IMR-90 (cell line): ENCODE measurements at regions not wholly inside any gene's neighbourhood (a gene's known extent, or its start where the extent isn't known, plus 50 kb on each side); places are given as distances from the start of the nearest gene placed in this dataset.

ENCODE experiments used
- ATAC-seq: fragments of 200-7000 bp; cut with Tn5 transposase; 2 replicates; pipeline ENCODE4 v1.9.1; 2020; ENCODE audit warnings: low read depth, mild to moderate bottlenecking, moderate library complexity
- BruUV-seq: library from RNA; stranded (reverse); fragments of 400-500 nt; replicated peaks from 2 replicates; lab custom pipeline; 2021; lab: Mats Ljungman, UMichigan
- CTCF ChIA-PET: fragments of 300-600 bp; formaldehyde crosslinking; extraction: SDS; loops from one replicate; lab custom pipeline; 2021; ENCODE audit warnings: antibody characterized with exemption; lab: Yijun Ruan, JAX
- POLR2A ChIA-PET: fragments of 300-600 bp; sonication (Branson Sonifier 250); formaldehyde crosslinking; loops from one replicate; lab custom pipeline; 2022; ENCODE audit warnings: antibody characterized with exemption; ENCODE audit not compliant: unreplicated experiment; lab: Charles Lee
- DNase-seq: peaks from one replicate; pipeline ENCODE4 v3.0.0; 2013
- H2AFZ ChIP-seq: replicated peaks from 2 replicates; pipeline ENCODE3; 2013; ENCODE audit warnings: low read length, mild to moderate bottlenecking; ENCODE audit not compliant: poor library complexity
- H2AK5ac ChIP-seq: 2 replicates; pipeline ENCODE4 v1.6.1; 2013; ENCODE audit warnings: low read depth, low read length, inconsistent platforms
- H2AK9ac ChIP-seq: replicated peaks from 2 replicates; pipeline ENCODE3; 2013; ENCODE audit warnings: mild to moderate bottlenecking, low read depth, low read length, moderate library complexity; ENCODE audit not compliant: poor library complexity
- H2BK120ac ChIP-seq: 2 replicates; pipeline ENCODE4 v1.6.1; 2013; ENCODE audit warnings: low read depth, low read length, inconsistent platforms
- H2BK15ac ChIP-seq: 3 replicates; pipeline ENCODE4 v1.6.1; 2013; ENCODE audit warnings: low read depth, low read length, inconsistent platforms
- H2BK20ac ChIP-seq: 2 replicates; pipeline ENCODE4 v1.6.1; 2013; ENCODE audit warnings: low read depth, mild to moderate bottlenecking, inconsistent platforms, low read length, moderate library complexity
- H2BK5ac ChIP-seq: 2 replicates; pipeline ENCODE4 v1.6.1; 2013; ENCODE audit warnings: mild to moderate bottlenecking, low read depth, low read length, inconsistent platforms; ENCODE audit not compliant: poor library complexity, severe bottlenecking
- H3K14ac ChIP-seq: replicated peaks from 2 replicates; pipeline ENCODE4 v1.6.1; 2013; ENCODE audit warnings: low read depth, low read length, inconsistent platforms
- H3K18ac ChIP-seq: 2 replicates; pipeline ENCODE4 v1.6.1; 2013; ENCODE audit warnings: low read depth, low read length, control low read depth
- H3K23ac ChIP-seq: 2 replicates; pipeline ENCODE4 v1.6.1; 2013; ENCODE audit warnings: low read depth, low read length, inconsistent platforms
- H3K27ac ChIP-seq: 2 replicates; pipeline ENCODE4 v1.5.1; 2013; ENCODE audit warnings: mild to moderate bottlenecking, control low read depth, low read length; ENCODE audit not compliant: insufficient read depth
- H3K27me3 ChIP-seq: 2 replicates; pipeline ENCODE4 v1.6.1; 2013; ENCODE audit warnings: low read length; ENCODE audit not compliant: control insufficient read depth, insufficient read depth
- H3K36me3 ChIP-seq: 2 replicates; pipeline ENCODE4 v1.6.1; 2013; ENCODE audit warnings: low read length, mixed read lengths; ENCODE audit not compliant: control insufficient read depth, insufficient read depth
- H3K4ac ChIP-seq: 2 replicates; pipeline ENCODE4 v1.6.1; 2013; ENCODE audit warnings: low read depth, low read length, inconsistent platforms
- H3K4me1 ChIP-seq: 2 replicates; pipeline ENCODE4 v1.6.1; 2013; ENCODE audit warnings: low read length, mixed read lengths; ENCODE audit not compliant: control insufficient read depth, insufficient read depth
- H3K4me2 ChIP-seq: 2 replicates; pipeline ENCODE4 v1.6.1; 2013; ENCODE audit warnings: low read depth, mild to moderate bottlenecking, control low read depth, low read length, moderate library complexity
- H3K4me3 ChIP-seq: 2 replicates; pipeline ENCODE4 v1.5.1; 2013; ENCODE audit warnings: low read depth, mild to moderate bottlenecking, control low read depth, low read length, moderate library complexity; ENCODE audit not compliant: insufficient read depth
- H3K56ac ChIP-seq: 2 replicates; pipeline ENCODE4 v1.6.1; 2013; ENCODE audit warnings: low read length, inconsistent platforms; ENCODE audit not compliant: insufficient read depth; ENCODE audit errors: extremely low read depth
- H3K79me1 ChIP-seq, 2 experiments: 2 replicates each; pipeline ENCODE4 v1.6.1; 2013; ENCODE audit warnings: low read length in 2 of 2, inconsistent platforms in 1 of 2, low read depth in 1 of 2
- H3K9ac ChIP-seq: 2 replicates; pipeline ENCODE4 v1.6.1; 2013; ENCODE audit warnings: low read depth, low read length, control low read depth
- H3K9me1 ChIP-seq: 2 replicates; pipeline ENCODE4 v1.6.1; 2013; ENCODE audit warnings: low read length, inconsistent platforms; ENCODE audit not compliant: insufficient read depth
- H3K9me3 ChIP-seq: 2 replicates; pipeline ENCODE4 v1.6.1; 2013; ENCODE audit warnings: low read length; ENCODE audit not compliant: control insufficient read depth, insufficient read depth
- H4K20me1 ChIP-seq: 2 replicates; pipeline ENCODE4 v1.6.1; 2013; ENCODE audit warnings: low read length, inconsistent platforms; ENCODE audit not compliant: insufficient read depth
- H4K5ac ChIP-seq: 2 replicates; pipeline ENCODE4 v1.6.1; 2013; ENCODE audit warnings: mild to moderate bottlenecking, low read depth, low read length, control low read depth
- H4K8ac ChIP-seq, 2 experiments: 2 replicates each; pipeline ENCODE4 v1.6.1; 2013; ENCODE audit warnings: low read depth in 2 of 2, low read length in 2 of 2, control low read depth in 1 of 2, inconsistent platforms in 1 of 2
- H4K91ac ChIP-seq: 2 replicates; pipeline ENCODE4 v1.6.1; 2013; ENCODE audit warnings: low read depth, low read length, inconsistent platforms; ENCODE audit not compliant: insufficient read depth
- BHLHE40 ChIP-seq: fragments of 150-350 bp; IDR thresholded peaks from 2 replicates; pipeline ENCODE4 v1.6.1; 2016; ENCODE audit warnings: mild to moderate bottlenecking, low read depth, low read length
- CTCF ChIP-seq: conservative IDR thresholded peaks from 2 replicates; pipeline ENCODE4 v1.5.1; 2012; ENCODE audit warnings: mild to moderate bottlenecking, low read depth, low read length, improper control_type of control experiment
- POLR2A ChIP-seq: IDR thresholded peaks from 2 replicates; pipeline ENCODE4 v1.6.1; 2012; ENCODE audit warnings: mild to moderate bottlenecking, low read depth, low read length
- RAD21 ChIP-seq: IDR thresholded peaks from 2 replicates; pipeline ENCODE4 v1.6.1; 2012; ENCODE audit warnings: low read length, improper control_type of control experiment
- SMC3 ChIP-seq: fragments of 150-350 bp; IDR thresholded peaks from 2 replicates; pipeline ENCODE4 v1.6.1; 2016; ENCODE audit warnings: low read depth, mild to moderate bottlenecking, antibody characterized with exemption, low read length, moderate library complexity
- WGBS, 2 experiments: methylation state at CpG; one replicate each; pipeline versions ENCODE4 v1.1.5 to v1.1.7; 2013; ENCODE audit warnings: missing lambda C conversion rate in 2 of 2; ENCODE audit not compliant: insufficient read length in 1 of 2; ENCODE audit errors: extremely low coverage in 2 of 2; 5-methylcytosine and 5-hydroxymethylcytosine counted together
- dilution Hi-C: fragments of 300-500 bp; cut with HindIII; formaldehyde crosslinking; loops from one replicate; pipeline ENCODE4 v1.14.3; 2018; ENCODE audit warnings: low sequenced_read_pairs; ENCODE audit not compliant: unreplicated experiment
- in situ Hi-C: fragments of 300-500 bp; cut with MboI; formaldehyde crosslinking; loops from 3 replicates; pipeline ENCODE4 v1.14.3; 2019; ENCODE audit warnings: low sequenced_read_pairs, inconsistent platforms, mixed read lengths
- intact Hi-C: fragments of 100-400 bp; cut with micrococcal nuclease; formaldehyde crosslinking; loops from 2 replicates; pipeline ENCODE4 v1.10.0; 2022

GRCh38 chr4:141346144-141346543 is 125.4 kb downstream of the ZNF330 start:
- peak; percentile 69 for ATAC-seq
- DNase-seq, result peak; percentile 74

More at GRCh38 chr4:141346144-141346543, 125.4 kb downstream of the ZNF330 start:
- Histone ChIP-seq H3K18ac (no peak overlapping the region), H2BK20ac (no peak overlapping the region), H4K5ac (no peak overlapping the region), H3K9me1 (peaks cover 4% of the 10 kb centered on the region; the same call in 1 of the 2 replicates), H3K4me1 (peaks cover 7% of the 10 kb centered on the region), H3K27me3 (no peaks in the 10 kb centered on the region), H4K20me1 (no peaks in the 10 kb centered on the region), H3K36me3 (no peaks in the 10 kb centered on the region), H3K9ac (no peak overlapping the region), H4K8ac (no peak overlapping the region), H2AK9ac (no peak overlapping the region), H4K91ac (no peak overlapping the region), H3K79me1 (no peaks in the 10 kb centered on the region), H3K14ac (no peak overlapping the region), H3K4me2 (no peak overlapping the region), H2AK5ac (no peak overlapping the region), H2AFZ (no peak overlapping the region), H2BK5ac (no peak overlapping the region), H3K4me3 (no peak overlapping the region), H3K4ac (no peak overlapping the region), H3K23ac (no peak overlapping the region), H2BK15ac (no peak overlapping the region), H3K27ac (no peak overlapping the region), H3K56ac (no peak overlapping the region), H2BK120ac (no peak overlapping the region), H3K9me3 (no peaks in the 10 kb centered on the region)
- intact Hi-C loops (loop anchor here (1.0 to 10.0 kb wide), 8 partner anchors 290 to 999 kb away; partner anchors contain the start of gene IL15), in situ Hi-C loops (loop anchor here (25.0 kb wide), 2 partner anchors 766 to 1491 kb away; partner anchors contain the start of gene INPP4B), dilution Hi-C loops (no loop called here)
- ChIA-PET POLR2A (no interaction called here), CTCF (interaction anchor here (0.5 to 1.5 kb wide), 10 partner anchors 15 to 1376 kb away, joined by 3 to 6 read pairs (median 4); no protein-coding TSS in a partner anchor)
- TF ChIP-seq CTCF, result peak; percentile 74
- TF ChIP-seq BHLHE40, result no peak
- TF ChIP-seq SMC3, result peak; percentile 77
- no peak for TF ChIP-seq POLR2A
- TF ChIP-seq RAD21, result peak; percentile 87
- WGBS, 2 experiments, result no CpG with 5 or more reads among the region's 1 CpG
- BruUV-seq, result no TSS peak
